GM20000 (cell line): ENCODE measurements at regions not wholly inside any gene's neighbourhood (a gene's known extent, or its start where the extent isn't known, plus 50 kb on each side); places are given as distances from the start of the nearest gene placed in this dataset.
"Not testable (repeated sequence)": the region's sequence is repeated elsewhere in the genome, so short reads cannot be mapped to it uniquely, and the experiment has no call there.

Source experiments
- DNase-seq: peaks from one replicate; pipeline ENCODE4 v3.0.0; 2012; ENCODE audit warnings: low spot score
- CTCF ChIP-seq: IDR thresholded peaks from 2 replicates; pipeline ENCODE4 v1.5.1; 2012; ENCODE audit warnings: mild to moderate bottlenecking, control low read depth; ENCODE audit errors: extremely low read depth, missing control alignments

- DNase-seq, result no peak
- TF ChIP-seq CTCF, result no peak
Observed at GRCh38 chr5:77867914-77868313, 91.8 kb upstream of the TBCA start.

GRCh38 chr5:77867194-77867691 lies 91.1 kb upstream of the TBCA start:
- no peak for TF ChIP-seq CTCF
- no peak for DNase-seq

- TF ChIP-seq CTCF, result no peak
- no peak for DNase-seq
Observed at GRCh38 chr5:77866198-77866597, 90.1 kb upstream of the TBCA start.

- no peak for DNase-seq
- TF ChIP-seq CTCF, result no peak
Observed at GRCh38 chr5:77864997-77865396, 88.9 kb upstream of the TBCA start.

GRCh38 chr5:77863181-77863580 lies 87.0 kb upstream of the TBCA start:
- no peak for TF ChIP-seq CTCF
- no peak for DNase-seq

GRCh38 chr5:77861576-77861975 lies 85.4 kb upstream of the TBCA start:
- DNase-seq, result no peak
- TF ChIP-seq CTCF, result no peak

- TF ChIP-seq CTCF, result no peak
- DNase-seq, result no peak
Observed at GRCh38 chr5:77859306-77859705, 83.2 kb upstream of the TBCA start.

GRCh38 chr5:77858678-77859077 lies 82.5 kb upstream of the TBCA start:
- not testable (repeated sequence) for DNase-seq
